ENCODE measurements at regions not wholly inside any gene's neighbourhood (a gene's known extent, or its start where the extent isn't known, plus 50 kb on each side); places are given as distances from the start of the nearest gene placed in this dataset.

DNA sequence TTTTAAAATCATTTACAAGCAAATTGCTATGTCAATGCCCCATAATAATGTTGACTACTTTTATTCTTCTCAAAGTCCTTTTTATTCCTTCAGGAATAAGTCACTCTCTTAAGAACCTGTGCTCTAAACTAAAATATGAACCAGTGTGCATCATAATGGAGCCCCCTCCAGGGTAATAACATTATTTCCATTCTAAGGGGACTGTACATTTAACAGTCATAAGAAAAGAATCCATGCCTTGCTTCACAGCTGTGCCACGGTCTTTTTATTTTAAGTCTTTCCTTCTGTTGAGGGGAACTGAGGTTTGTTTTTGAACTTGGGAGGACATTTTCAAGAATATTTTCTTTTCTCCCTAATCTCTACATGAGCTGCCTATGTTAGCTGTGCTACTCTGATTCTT lies 297.6 kb downstream of the MAN2A1 start:
- Histone ChIP-seq H3K27me3 (ENCODE audit: control insufficient read depth, insufficient read depth, low read length) (no peaks in the 10 kb centered on the region), H3K4me3 (ENCODE audit: low read depth, low read length) (no peak overlapping the region), H3K36me3 (ENCODE audit: control insufficient read depth, insufficient read depth, low read length) (no peaks in the 10 kb centered on the region)
- POLR2A ChIA-PET: no interaction called here
- TF ChIP-seq, protein P1, sequence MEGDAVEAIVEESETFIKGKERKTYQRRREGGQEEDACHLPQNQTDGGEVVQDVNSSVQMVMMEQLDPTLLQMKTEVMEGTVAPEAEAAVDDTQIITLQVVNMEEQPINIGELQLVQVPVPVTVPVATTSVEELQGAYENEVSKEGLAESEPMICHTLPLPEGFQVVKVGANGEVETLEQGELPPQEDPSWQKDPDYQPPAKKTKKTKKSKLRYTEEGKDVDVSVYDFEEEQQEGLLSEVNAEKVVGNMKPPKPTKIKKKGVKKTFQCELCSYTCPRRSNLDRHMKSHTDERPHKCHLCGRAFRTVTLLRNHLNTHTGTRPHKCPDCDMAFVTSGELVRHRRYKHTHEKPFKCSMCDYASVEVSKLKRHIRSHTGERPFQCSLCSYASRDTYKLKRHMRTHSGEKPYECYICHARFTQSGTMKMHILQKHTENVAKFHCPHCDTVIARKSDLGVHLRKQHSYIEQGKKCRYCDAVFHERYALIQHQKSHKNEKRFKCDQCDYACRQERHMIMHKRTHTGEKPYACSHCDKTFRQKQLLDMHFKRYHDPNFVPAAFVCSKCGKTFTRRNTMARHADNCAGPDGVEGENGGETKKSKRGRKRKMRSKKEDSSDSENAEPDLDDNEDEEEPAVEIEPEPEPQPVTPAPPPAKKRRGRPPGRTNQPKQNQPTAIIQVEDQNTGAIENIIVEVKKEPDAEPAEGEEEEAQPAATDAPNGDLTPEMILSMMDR (IDR thresholded peaks at IDR 0.05; ENCODE audit: insufficient read depth, low read depth, low read length): no peak
- no peak for DNase-seq (ENCODE audit: low read depth)
- CTCF ChIA-PET: no interaction called here

DNA sequence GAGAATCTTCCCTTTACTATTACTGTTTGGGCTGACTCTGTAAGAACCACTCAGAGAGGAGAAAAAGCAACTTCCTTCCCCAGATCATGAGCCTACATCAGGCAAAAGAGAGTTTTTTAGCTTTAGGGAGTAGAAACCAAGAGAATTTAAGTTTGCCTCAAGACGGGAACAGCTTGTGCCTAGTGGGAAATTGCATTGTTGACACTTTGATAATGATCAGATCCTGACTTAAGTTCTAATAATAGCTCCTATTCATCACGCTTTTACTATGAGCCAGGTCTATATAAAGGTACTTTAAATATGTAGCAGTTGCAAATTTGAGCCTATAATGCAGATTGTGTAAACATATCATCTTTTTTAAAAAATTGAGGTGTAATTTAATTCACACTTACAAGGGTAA lies 298.2 kb downstream of the MAN2A1 start:
- POLR2A ChIA-PET: no interaction called here
- CTCF ChIA-PET: interaction anchor here (0.6 kb wide), 1 partner anchor 1506 kb away, joined by 4 read pairs; no protein-coding TSS in a partner anchor
- no peak for DNase-seq (ENCODE audit: low read depth)
- H3K36me3 ChIP-seq (ENCODE audit: control insufficient read depth, insufficient read depth, low read length): no peaks in the 10 kb centered on the region
- no peaks in the 10 kb centered on the region for H3K27me3 ChIP-seq (ENCODE audit: control insufficient read depth, insufficient read depth, low read length)
- no peak overlapping the region for H3K4me3 ChIP-seq (ENCODE audit: low read depth, low read length)
- TF ChIP-seq, protein P1 (IDR thresholded peaks at IDR 0.05; ENCODE audit: insufficient read depth, low read depth, low read length): no peak

DNA sequence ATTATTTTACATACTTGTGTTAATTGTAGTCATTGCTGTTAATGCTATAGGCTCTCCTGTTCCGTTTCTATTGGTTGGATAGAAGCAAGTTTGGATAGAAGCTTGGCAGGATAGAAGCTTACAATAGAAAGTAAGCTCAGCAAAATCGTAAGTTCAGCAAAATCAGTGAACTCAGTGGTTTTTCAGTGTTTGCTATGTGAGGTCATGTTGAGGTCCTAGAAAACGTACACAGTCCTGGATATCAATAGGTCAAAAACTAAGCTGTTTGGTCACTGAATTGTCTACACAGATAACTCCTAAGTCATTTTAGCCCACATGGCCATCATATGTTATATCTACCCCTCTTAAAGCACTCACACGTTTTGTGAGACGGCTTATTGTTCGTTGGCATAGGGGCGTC lies 299.4 kb downstream of the MAN2A1 start:
- POLR2A ChIA-PET: no interaction called here

DNA sequence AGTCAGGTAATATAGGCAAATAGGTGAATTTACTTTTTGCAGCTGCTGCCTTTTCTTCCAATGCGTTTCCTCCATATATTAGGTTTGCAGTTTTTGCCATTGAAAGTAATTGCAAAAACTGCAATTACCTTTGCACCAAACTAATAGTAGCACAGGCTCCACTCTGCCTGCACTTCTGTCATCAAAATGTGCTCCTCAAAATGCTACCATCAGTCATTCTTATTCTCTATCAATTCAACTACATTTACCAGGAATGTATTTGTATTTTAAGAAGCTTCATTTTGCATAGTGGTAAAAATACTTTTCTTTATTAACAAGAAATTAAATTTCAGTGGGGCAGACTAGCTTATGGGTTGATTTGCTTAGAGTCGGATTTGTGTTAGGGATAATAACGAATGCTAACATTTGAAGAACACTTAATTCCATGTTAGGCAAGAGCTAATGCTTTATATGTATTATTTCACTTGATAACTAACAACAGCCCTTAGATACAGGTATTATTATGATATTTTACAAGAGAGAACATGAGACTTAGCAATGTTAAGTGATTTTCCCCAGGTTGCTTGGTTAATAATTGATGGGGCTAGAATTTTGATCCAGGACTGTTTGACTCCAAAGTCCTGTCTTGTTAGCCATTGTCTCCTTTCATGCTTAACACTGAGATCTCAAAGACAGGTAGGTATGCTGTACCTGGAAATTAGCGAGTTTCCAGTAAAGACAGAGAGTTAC lies 300.4 kb downstream of the MAN2A1 start:
- TF ChIP-seq, protein P1 (IDR thresholded peaks at IDR 0.05; ENCODE audit: insufficient read depth, low read depth, low read length): no peak
- ChIA-PET POLR2A (no interaction called here), CTCF (interaction anchor here (0.9 kb wide), 1 partner anchor 9 kb away, joined by 3 read pairs; no protein-coding TSS in a partner anchor)
- no peak for DNase-seq (ENCODE audit: low read depth)
- Histone ChIP-seq H3K27me3 (ENCODE audit: control insufficient read depth, insufficient read depth, low read length) (no peaks in the 10 kb centered on the region), H3K4me3 (ENCODE audit: low read depth, low read length) (no peak overlapping the region), H3K36me3 (ENCODE audit: control insufficient read depth, insufficient read depth, low read length) (no peaks in the 10 kb centered on the region)

More for the DNA sequence above, 299.4 kb downstream of the MAN2A1 start:
- H3K27me3 ChIP-seq (ENCODE audit: control insufficient read depth, insufficient read depth, low read length): no peaks in the 10 kb centered on the region
- no peak overlapping the region for H3K4me3 ChIP-seq (ENCODE audit: low read depth, low read length)
- CTCF ChIA-PET: interaction anchor here (0.9 kb wide), 1 partner anchor 10 kb away, joined by 3 read pairs; no protein-coding TSS in a partner anchor
- TF ChIP-seq, protein P1 (IDR thresholded peaks at IDR 0.05; ENCODE audit: insufficient read depth, low read depth, low read length): no peak
- no peaks in the 10 kb centered on the region for H3K36me3 ChIP-seq (ENCODE audit: control insufficient read depth, insufficient read depth, low read length)
- no peak for DNase-seq (ENCODE audit: low read depth)

DNA sequence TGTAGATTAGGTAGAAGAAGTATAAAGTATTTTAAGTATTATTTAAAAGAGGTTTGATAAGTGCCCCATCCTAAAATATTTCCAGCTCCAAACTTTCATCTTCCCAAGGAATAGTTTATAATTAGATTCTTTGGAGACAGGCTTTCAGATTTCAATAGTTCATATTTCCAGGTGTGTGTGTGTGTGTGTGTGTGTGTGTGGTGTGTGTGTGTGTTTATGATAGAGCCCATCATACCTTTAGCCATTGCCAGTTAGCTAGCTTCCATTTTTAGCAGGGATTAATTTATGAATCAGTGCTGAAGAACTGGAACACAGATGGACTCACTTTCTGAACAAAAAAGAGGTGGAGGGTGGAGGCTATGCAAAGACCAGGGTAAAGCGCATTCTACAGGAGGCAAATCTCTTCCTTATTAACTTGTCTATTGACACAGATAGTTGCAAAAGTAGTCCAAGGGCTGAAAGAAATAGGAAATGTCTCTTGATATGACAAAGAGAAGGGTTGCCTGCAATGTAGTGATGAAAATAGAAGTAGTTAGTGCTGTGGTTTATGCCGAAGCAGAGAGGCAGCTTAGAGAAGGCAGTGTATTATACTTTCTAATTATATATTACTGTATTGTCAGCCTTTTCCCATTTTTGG lies 301.1 kb downstream of the MAN2A1 start:
- H3K36me3 ChIP-seq (ENCODE audit: control insufficient read depth, insufficient read depth, low read length): no peaks in the 10 kb centered on the region
- no peak for DNase-seq (ENCODE audit: low read depth)
- CTCF ChIA-PET: no interaction called here
- TF ChIP-seq, protein P1 (IDR thresholded peaks at IDR 0.05; ENCODE audit: insufficient read depth, low read depth, low read length): no peak
- POLR2A ChIA-PET: no interaction called here
- H3K4me3 ChIP-seq (ENCODE audit: low read depth, low read length): no peak overlapping the region
- no peaks in the 10 kb centered on the region for H3K27me3 ChIP-seq (ENCODE audit: control insufficient read depth, insufficient read depth, low read length)
